T-helper 17 cell (primary cell): ENCODE measurements at regions not wholly inside any gene's neighbourhood (a gene's known extent, or its start where the extent isn't known, plus 50 kb on each side); places are given as distances from the start of the nearest gene placed in this dataset.
"Not testable (repeated sequence)": the region's sequence is repeated elsewhere in the genome, so short reads cannot be mapped to it uniquely, and the experiment has no call there.

Source experiments
- ATAC-seq: fragments of 150-1000 bp; cut with Tn5 transposase; 2 replicates; pipeline ENCODE4 v1.10.0; 2021; ENCODE audit warnings: mild to moderate bottlenecking, moderate library complexity
- DNase-seq, 3 donors: peaks; one replicate each; pipeline versions ENCODE4 v3.0.0 to v3.0.0-alpha.2; 2020 to 2021
- H3K9me3 ChIP-seq: one replicate; pipeline ENCODE4 v1.7.0; 2013; ENCODE audit warnings: low read length, mild to moderate bottlenecking; ENCODE audit not compliant: control insufficient read depth, poor library complexity, severe bottlenecking
- H3K27ac Mint-ChIP-seq: one replicate; pipeline ENCODE4 v1.8.0; 2022; ENCODE audit warnings: mild to moderate bottlenecking, moderate library complexity, mixed read lengths
- H3K27me3 Mint-ChIP-seq: one replicate; pipeline ENCODE4 v1.8.0; 2022; ENCODE audit warnings: mixed read lengths
- H3K36me3 Mint-ChIP-seq: one replicate; pipeline ENCODE4 v1.8.0; 2022; ENCODE audit warnings: low read depth, mixed read lengths
- H3K4me1 Mint-ChIP-seq: one replicate; pipeline ENCODE4 v1.8.0; 2022; ENCODE audit warnings: mild to moderate bottlenecking, mixed read lengths
- H3K4me3 Mint-ChIP-seq: one replicate; pipeline ENCODE4 v1.8.0; 2022; ENCODE audit warnings: mild to moderate bottlenecking, moderate library complexity, mixed read lengths

- not testable (repeated sequence) for H3K4me1 Mint-ChIP-seq, H3K27me3 Mint-ChIP-seq
- DNase-seq = peak in 2 of 3 donors; percentile 1
These were observed 663.0 kb downstream of the FOXD4L5 start for GRCh38 chr9:64622058-64622457.

More at GRCh38 chr9:64622058-64622457, 663.0 kb downstream of the FOXD4L5 start:
- H3K36me3 Mint-ChIP-seq, H3K9me3 ChIP-seq, H3K27ac Mint-ChIP-seq, H3K4me3 Mint-ChIP-seq, ATAC-seq: not testable (repeated sequence)
